Breast epithelium (tissue), 3 donors: ENCODE measurements at regions not wholly inside any gene's neighbourhood (a gene's known extent, or its start where the extent isn't known, plus 50 kb on each side); places are given as distances from the start of the nearest gene placed in this dataset.

ENCODE experiments used
- CTCF ChIP-seq, 3 donors: fragments of 450-650 bp; IDR thresholded peaks; one replicate each; pipeline ENCODE4 v1.5.1; 2016 to 2017; ENCODE audit warnings: antibody characterized with exemption in 3 of 3, mild to moderate bottlenecking in 3 of 3, moderate library complexity in 3 of 3
- POLR2A ChIP-seq: fragments of 450-650 bp; IDR thresholded peaks from one replicate; pipeline ENCODE4 v1.6.1; 2016; ENCODE audit warnings: antibody characterized with exemption, mild to moderate bottlenecking, moderate library complexity
- POLR2AphosphoS5 ChIP-seq, 3 donors: sonication (generic); formaldehyde crosslinking; IDR thresholded peaks; one replicate each; pipeline ENCODE4 v1.6.1; 2017; ENCODE audit warnings: antibody characterized with exemption in 3 of 3

DNA sequence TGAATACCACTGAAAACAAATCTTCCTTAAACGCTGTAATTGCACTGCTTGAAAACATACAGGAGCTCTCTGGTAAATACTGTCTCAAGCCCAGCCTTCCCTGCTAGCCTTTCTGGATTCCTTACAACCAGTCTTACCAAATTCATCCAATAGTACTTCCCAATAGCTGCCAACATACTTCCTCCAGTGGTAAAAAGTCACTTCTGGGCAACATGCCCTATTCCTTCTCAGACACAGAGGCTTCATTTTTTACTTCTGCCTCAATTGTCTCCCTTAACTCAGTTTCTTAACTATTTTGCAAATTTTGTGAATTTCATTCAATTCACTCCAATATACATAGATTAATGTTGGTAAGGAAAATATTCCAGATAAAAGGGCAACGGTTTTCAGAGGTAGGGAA, 166.3 kb downstream of the TBX15 start:
- TF ChIP-seq CTCF (IDR thresholded peaks at IDR 0.05) (no peak), POLR2AphosphoS5 (IDR thresholded peaks at IDR 0.05) (no peak), POLR2A (no peak)
